IMR-90 (cell line): ENCODE measurements at regions not wholly inside any gene's neighbourhood (a gene's known extent, or its start where the extent isn't known, plus 50 kb on each side); places are given as distances from the start of the nearest gene placed in this dataset.

Experiments used
- ATAC-seq: fragments of 200-7000 bp; cut with Tn5 transposase; 2 replicates; pipeline ENCODE4 v1.9.1; 2020; ENCODE audit warnings: low read depth, mild to moderate bottlenecking, moderate library complexity
- BruUV-seq: library from RNA; stranded (reverse); fragments of 400-500 nt; replicated peaks from 2 replicates; lab custom pipeline; 2021; lab: Mats Ljungman, UMichigan
- CTCF ChIA-PET: fragments of 300-600 bp; formaldehyde crosslinking; extraction: SDS; loops from one replicate; lab custom pipeline; 2021; ENCODE audit warnings: antibody characterized with exemption; lab: Yijun Ruan, JAX
- POLR2A ChIA-PET: fragments of 300-600 bp; sonication (Branson Sonifier 250); formaldehyde crosslinking; loops from one replicate; lab custom pipeline; 2022; ENCODE audit warnings: antibody characterized with exemption; ENCODE audit not compliant: unreplicated experiment; lab: Charles Lee
- DNase-seq: peaks from one replicate; pipeline ENCODE4 v3.0.0; 2013
- H2AFZ ChIP-seq: replicated peaks from 2 replicates; pipeline ENCODE3; 2013; ENCODE audit warnings: low read length, mild to moderate bottlenecking; ENCODE audit not compliant: poor library complexity
- H2AK5ac ChIP-seq: 2 replicates; pipeline ENCODE4 v1.6.1; 2013; ENCODE audit warnings: low read depth, low read length, inconsistent platforms
- H2AK9ac ChIP-seq: replicated peaks from 2 replicates; pipeline ENCODE3; 2013; ENCODE audit warnings: mild to moderate bottlenecking, low read depth, low read length, moderate library complexity; ENCODE audit not compliant: poor library complexity
- H2BK120ac ChIP-seq: 2 replicates; pipeline ENCODE4 v1.6.1; 2013; ENCODE audit warnings: low read depth, low read length, inconsistent platforms
- H2BK15ac ChIP-seq: 3 replicates; pipeline ENCODE4 v1.6.1; 2013; ENCODE audit warnings: low read depth, low read length, inconsistent platforms
- H2BK20ac ChIP-seq: 2 replicates; pipeline ENCODE4 v1.6.1; 2013; ENCODE audit warnings: low read depth, mild to moderate bottlenecking, inconsistent platforms, low read length, moderate library complexity
- H2BK5ac ChIP-seq: 2 replicates; pipeline ENCODE4 v1.6.1; 2013; ENCODE audit warnings: mild to moderate bottlenecking, low read depth, low read length, inconsistent platforms; ENCODE audit not compliant: poor library complexity, severe bottlenecking
- H3K14ac ChIP-seq: replicated peaks from 2 replicates; pipeline ENCODE4 v1.6.1; 2013; ENCODE audit warnings: low read depth, low read length, inconsistent platforms
- H3K18ac ChIP-seq: 2 replicates; pipeline ENCODE4 v1.6.1; 2013; ENCODE audit warnings: low read depth, low read length, control low read depth
- H3K23ac ChIP-seq: 2 replicates; pipeline ENCODE4 v1.6.1; 2013; ENCODE audit warnings: low read depth, low read length, inconsistent platforms
- H3K27ac ChIP-seq: 2 replicates; pipeline ENCODE4 v1.5.1; 2013; ENCODE audit warnings: mild to moderate bottlenecking, control low read depth, low read length; ENCODE audit not compliant: insufficient read depth
- H3K27me3 ChIP-seq: 2 replicates; pipeline ENCODE4 v1.6.1; 2013; ENCODE audit warnings: low read length; ENCODE audit not compliant: control insufficient read depth, insufficient read depth
- H3K36me3 ChIP-seq: 2 replicates; pipeline ENCODE4 v1.6.1; 2013; ENCODE audit warnings: low read length, mixed read lengths; ENCODE audit not compliant: control insufficient read depth, insufficient read depth
- H3K4ac ChIP-seq: 2 replicates; pipeline ENCODE4 v1.6.1; 2013; ENCODE audit warnings: low read depth, low read length, inconsistent platforms
- H3K4me1 ChIP-seq: 2 replicates; pipeline ENCODE4 v1.6.1; 2013; ENCODE audit warnings: low read length, mixed read lengths; ENCODE audit not compliant: control insufficient read depth, insufficient read depth
- H3K4me2 ChIP-seq: 2 replicates; pipeline ENCODE4 v1.6.1; 2013; ENCODE audit warnings: low read depth, mild to moderate bottlenecking, control low read depth, low read length, moderate library complexity
- H3K4me3 ChIP-seq: 2 replicates; pipeline ENCODE4 v1.5.1; 2013; ENCODE audit warnings: low read depth, mild to moderate bottlenecking, control low read depth, low read length, moderate library complexity; ENCODE audit not compliant: insufficient read depth
- H3K56ac ChIP-seq: 2 replicates; pipeline ENCODE4 v1.6.1; 2013; ENCODE audit warnings: low read length, inconsistent platforms; ENCODE audit not compliant: insufficient read depth; ENCODE audit errors: extremely low read depth
- H3K79me1 ChIP-seq, 2 experiments: 2 replicates each; pipeline ENCODE4 v1.6.1; 2013; ENCODE audit warnings: low read length in 2 of 2, inconsistent platforms in 1 of 2, low read depth in 1 of 2
- H3K9ac ChIP-seq: 2 replicates; pipeline ENCODE4 v1.6.1; 2013; ENCODE audit warnings: low read depth, low read length, control low read depth
- H3K9me1 ChIP-seq: 2 replicates; pipeline ENCODE4 v1.6.1; 2013; ENCODE audit warnings: low read length, inconsistent platforms; ENCODE audit not compliant: insufficient read depth
- H3K9me3 ChIP-seq: 2 replicates; pipeline ENCODE4 v1.6.1; 2013; ENCODE audit warnings: low read length; ENCODE audit not compliant: control insufficient read depth, insufficient read depth
- H4K20me1 ChIP-seq: 2 replicates; pipeline ENCODE4 v1.6.1; 2013; ENCODE audit warnings: low read length, inconsistent platforms; ENCODE audit not compliant: insufficient read depth
- H4K5ac ChIP-seq: 2 replicates; pipeline ENCODE4 v1.6.1; 2013; ENCODE audit warnings: mild to moderate bottlenecking, low read depth, low read length, control low read depth
- H4K8ac ChIP-seq, 2 experiments: 2 replicates each; pipeline ENCODE4 v1.6.1; 2013; ENCODE audit warnings: low read depth in 2 of 2, low read length in 2 of 2, control low read depth in 1 of 2, inconsistent platforms in 1 of 2
- H4K91ac ChIP-seq: 2 replicates; pipeline ENCODE4 v1.6.1; 2013; ENCODE audit warnings: low read depth, low read length, inconsistent platforms; ENCODE audit not compliant: insufficient read depth
- ELK1 ChIP-seq: fragments of 150-350 bp; IDR thresholded peaks from 2 replicates; pipeline ENCODE4 v1.6.1; 2016; ENCODE audit warnings: low read depth, mild to moderate bottlenecking, low read length, moderate library complexity, borderline replicate concordance
- NFE2L2 ChIP-seq: fragments of 150-350 bp; IDR thresholded peaks from 2 replicates; pipeline ENCODE4 v1.6.1; 2016; ENCODE audit warnings: low read depth, mild to moderate bottlenecking, low read length
- RAD21 ChIP-seq: IDR thresholded peaks from 2 replicates; pipeline ENCODE4 v1.6.1; 2012; ENCODE audit warnings: low read length, improper control_type of control experiment
- RCOR1 ChIP-seq: IDR thresholded peaks from 2 replicates; pipeline ENCODE4 v1.6.1; 2012; ENCODE audit warnings: mild to moderate bottlenecking, low read length, improper control_type of control experiment; ENCODE audit not compliant: insufficient replicate concordance
- RFX5 ChIP-seq: IDR thresholded peaks from 2 replicates; pipeline ENCODE4 v1.8.0; 2012; ENCODE audit warnings: low read depth, mild to moderate bottlenecking, low read length, moderate library complexity
- WGBS, 2 experiments: methylation state at CpG; one replicate each; pipeline versions ENCODE4 v1.1.5 to v1.1.7; 2013; ENCODE audit warnings: missing lambda C conversion rate in 2 of 2; ENCODE audit not compliant: insufficient read length in 1 of 2; ENCODE audit errors: extremely low coverage in 2 of 2; 5-methylcytosine and 5-hydroxymethylcytosine counted together
- dilution Hi-C: fragments of 300-500 bp; cut with HindIII; formaldehyde crosslinking; loops from one replicate; pipeline ENCODE4 v1.14.3; 2018; ENCODE audit warnings: low sequenced_read_pairs; ENCODE audit not compliant: unreplicated experiment
- in situ Hi-C: fragments of 300-500 bp; cut with MboI; formaldehyde crosslinking; loops from 3 replicates; pipeline ENCODE4 v1.14.3; 2019; ENCODE audit warnings: low sequenced_read_pairs, inconsistent platforms, mixed read lengths
- intact Hi-C: fragments of 100-400 bp; cut with micrococcal nuclease; formaldehyde crosslinking; loops from 2 replicates; pipeline ENCODE4 v1.10.0; 2022

DNA sequence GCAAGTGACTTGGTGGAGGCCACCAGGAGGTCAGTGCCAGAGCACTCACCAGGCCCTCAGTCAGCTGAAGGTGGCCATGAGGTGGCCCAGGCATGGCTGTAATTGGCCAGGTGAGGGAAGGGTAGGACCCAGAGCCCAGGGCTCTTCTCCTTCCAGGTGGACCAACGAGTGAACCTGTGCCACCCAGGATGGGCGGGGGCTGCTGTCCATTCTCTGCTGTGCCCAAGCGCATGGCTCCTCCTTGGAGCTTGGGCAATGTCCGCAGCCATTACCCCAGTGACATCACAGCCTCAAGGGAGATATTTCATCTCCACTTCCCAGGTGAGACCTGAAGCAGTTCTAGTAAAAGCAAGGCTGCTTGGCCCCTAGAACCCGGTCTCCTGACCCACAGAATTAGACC is 303.0 kb upstream of the FOXF1 start:
- Histone ChIP-seq H4K5ac (no peak overlapping the region), H3K4me2 (no peak overlapping the region), H2BK5ac (no peak overlapping the region), H3K4me1 (no peaks in the 10 kb centered on the region), H2AFZ (no peak overlapping the region), H3K36me3 (no peaks in the 10 kb centered on the region), H2AK5ac (no peak overlapping the region), H3K23ac (no peak overlapping the region), H3K27me3 (no peaks in the 10 kb centered on the region), H4K20me1 (no peaks in the 10 kb centered on the region), H3K18ac (no peak overlapping the region), H3K27ac (no peak overlapping the region), H2BK120ac (no peak overlapping the region), H3K4me3 (no peak overlapping the region), H3K4ac (no peak overlapping the region), H2BK20ac (no peak overlapping the region), H3K9me3 (no peaks in the 10 kb centered on the region), H3K56ac (no peak overlapping the region), H2AK9ac (no peak overlapping the region), H2BK15ac (no peak overlapping the region), H3K79me1 (no peaks in the 10 kb centered on the region), H3K9ac (no peak overlapping the region), H3K9me1 (no peaks in the 10 kb centered on the region), H3K14ac (no peak overlapping the region), H4K91ac (no peak overlapping the region), H4K8ac (no peak overlapping the region)
- CTCF ChIA-PET, result no interaction called here
- dilution Hi-C loops, result no loop called here
- in situ Hi-C loops, result no loop called here
- intact Hi-C loops, result no loop called here
- TF ChIP-seq ELK1, result no peak
- TF ChIP-seq RCOR1, result no peak
- TF ChIP-seq RAD21, result no peak
- no peak for TF ChIP-seq NFE2L2
- no peak for TF ChIP-seq RFX5
- no peak for ATAC-seq
- DNase-seq, result no peak
- BruUV-seq, result no TSS peak
- POLR2A ChIA-PET, result no interaction called here
- 77% methylated on average over 3 of the region's 5 CpGs; no CpG with 5 or more reads in 1 of the 2 experiments for WGBS, 2 experiments
